H1 (cell line): ENCODE measurements at regions not wholly inside any gene's neighbourhood (a gene's known extent, or its start where the extent isn't known, plus 50 kb on each side); places are given as distances from the start of the nearest gene placed in this dataset.

Experiments used
- CHD1 ChIP-seq: IDR thresholded peaks from 2 replicates; pipeline ENCODE4 v1.6.1; 2012; ENCODE audit warnings: low read depth, low read length, improper control_type of control experiment
- EZH2 ChIP-seq: fragments of 200-600 bp; sonication (generic); IDR thresholded peaks from 2 replicates; pipeline ENCODE4 v1.7.1; 2012; ENCODE audit warnings: low read depth, mild to moderate bottlenecking, moderate library complexity, low read length, inconsistent platforms; ENCODE audit not compliant: severe bottlenecking
- NRF1 ChIP-seq: IDR thresholded peaks from 2 replicates; pipeline ENCODE4 v1.6.1; 2011; ENCODE audit warnings: mild to moderate bottlenecking, low read depth, low read length, improper control_type of control experiment
- SUZ12 ChIP-seq: fragments of 200-600 bp; sonication (generic); IDR thresholded peaks from 2 replicates; pipeline ENCODE4 v1.6.1; 2012; ENCODE audit warnings: mild to moderate bottlenecking, inconsistent platforms, low read length, moderate library complexity, mixed read lengths

- TF ChIP-seq NRF1 (no peak), SUZ12 (no peak), CHD1 (no peak), EZH2 (no peak)
Observed at GRCh38 chr1:182173808-182174512, 112.4 kb upstream of the ZNF648 start (continued).
